IMR-90 (cell line): ENCODE measurements at regions not wholly inside any gene's neighbourhood (a gene's known extent, or its start where the extent isn't known, plus 50 kb on each side); places are given as distances from the start of the nearest gene placed in this dataset.

Experiments
- ATAC-seq: fragments of 200-7000 bp; cut with Tn5 transposase; 2 replicates; pipeline ENCODE4 v1.9.1; 2020; ENCODE audit warnings: low read depth, mild to moderate bottlenecking, moderate library complexity
- BruUV-seq: library from RNA; stranded (reverse); fragments of 400-500 nt; replicated peaks from 2 replicates; lab custom pipeline; 2021; lab: Mats Ljungman, UMichigan
- CTCF ChIA-PET: fragments of 300-600 bp; formaldehyde crosslinking; extraction: SDS; loops from one replicate; lab custom pipeline; 2021; ENCODE audit warnings: antibody characterized with exemption; lab: Yijun Ruan, JAX
- POLR2A ChIA-PET: fragments of 300-600 bp; sonication (Branson Sonifier 250); formaldehyde crosslinking; loops from one replicate; lab custom pipeline; 2022; ENCODE audit warnings: antibody characterized with exemption; ENCODE audit not compliant: unreplicated experiment; lab: Charles Lee
- DNase-seq: peaks from one replicate; pipeline ENCODE4 v3.0.0; 2013
- H2AFZ ChIP-seq: replicated peaks from 2 replicates; pipeline ENCODE3; 2013; ENCODE audit warnings: low read length, mild to moderate bottlenecking; ENCODE audit not compliant: poor library complexity
- H2AK5ac ChIP-seq: 2 replicates; pipeline ENCODE4 v1.6.1; 2013; ENCODE audit warnings: low read depth, low read length, inconsistent platforms
- H2AK9ac ChIP-seq: replicated peaks from 2 replicates; pipeline ENCODE3; 2013; ENCODE audit warnings: mild to moderate bottlenecking, low read depth, low read length, moderate library complexity; ENCODE audit not compliant: poor library complexity
- H2BK120ac ChIP-seq: 2 replicates; pipeline ENCODE4 v1.6.1; 2013; ENCODE audit warnings: low read depth, low read length, inconsistent platforms
- H2BK15ac ChIP-seq: 3 replicates; pipeline ENCODE4 v1.6.1; 2013; ENCODE audit warnings: low read depth, low read length, inconsistent platforms
- H2BK20ac ChIP-seq: 2 replicates; pipeline ENCODE4 v1.6.1; 2013; ENCODE audit warnings: low read depth, mild to moderate bottlenecking, inconsistent platforms, low read length, moderate library complexity
- H2BK5ac ChIP-seq: 2 replicates; pipeline ENCODE4 v1.6.1; 2013; ENCODE audit warnings: mild to moderate bottlenecking, low read depth, low read length, inconsistent platforms; ENCODE audit not compliant: poor library complexity, severe bottlenecking
- H3K14ac ChIP-seq: replicated peaks from 2 replicates; pipeline ENCODE4 v1.6.1; 2013; ENCODE audit warnings: low read depth, low read length, inconsistent platforms
- H3K18ac ChIP-seq: 2 replicates; pipeline ENCODE4 v1.6.1; 2013; ENCODE audit warnings: low read depth, low read length, control low read depth
- H3K23ac ChIP-seq: 2 replicates; pipeline ENCODE4 v1.6.1; 2013; ENCODE audit warnings: low read depth, low read length, inconsistent platforms
- H3K27ac ChIP-seq: 2 replicates; pipeline ENCODE4 v1.5.1; 2013; ENCODE audit warnings: mild to moderate bottlenecking, control low read depth, low read length; ENCODE audit not compliant: insufficient read depth
- H3K27me3 ChIP-seq: 2 replicates; pipeline ENCODE4 v1.6.1; 2013; ENCODE audit warnings: low read length; ENCODE audit not compliant: control insufficient read depth, insufficient read depth
- H3K36me3 ChIP-seq: 2 replicates; pipeline ENCODE4 v1.6.1; 2013; ENCODE audit warnings: low read length, mixed read lengths; ENCODE audit not compliant: control insufficient read depth, insufficient read depth
- H3K4ac ChIP-seq: 2 replicates; pipeline ENCODE4 v1.6.1; 2013; ENCODE audit warnings: low read depth, low read length, inconsistent platforms
- H3K4me1 ChIP-seq: 2 replicates; pipeline ENCODE4 v1.6.1; 2013; ENCODE audit warnings: low read length, mixed read lengths; ENCODE audit not compliant: control insufficient read depth, insufficient read depth
- H3K4me2 ChIP-seq: 2 replicates; pipeline ENCODE4 v1.6.1; 2013; ENCODE audit warnings: low read depth, mild to moderate bottlenecking, control low read depth, low read length, moderate library complexity
- H3K4me3 ChIP-seq: 2 replicates; pipeline ENCODE4 v1.5.1; 2013; ENCODE audit warnings: low read depth, mild to moderate bottlenecking, control low read depth, low read length, moderate library complexity; ENCODE audit not compliant: insufficient read depth
- H3K56ac ChIP-seq: 2 replicates; pipeline ENCODE4 v1.6.1; 2013; ENCODE audit warnings: low read length, inconsistent platforms; ENCODE audit not compliant: insufficient read depth; ENCODE audit errors: extremely low read depth
- H3K79me1 ChIP-seq, 2 experiments: 2 replicates each; pipeline ENCODE4 v1.6.1; 2013; ENCODE audit warnings: low read length in 2 of 2, inconsistent platforms in 1 of 2, low read depth in 1 of 2
- H3K9ac ChIP-seq: 2 replicates; pipeline ENCODE4 v1.6.1; 2013; ENCODE audit warnings: low read depth, low read length, control low read depth
- H3K9me1 ChIP-seq: 2 replicates; pipeline ENCODE4 v1.6.1; 2013; ENCODE audit warnings: low read length, inconsistent platforms; ENCODE audit not compliant: insufficient read depth
- H3K9me3 ChIP-seq: 2 replicates; pipeline ENCODE4 v1.6.1; 2013; ENCODE audit warnings: low read length; ENCODE audit not compliant: control insufficient read depth, insufficient read depth
- H4K20me1 ChIP-seq: 2 replicates; pipeline ENCODE4 v1.6.1; 2013; ENCODE audit warnings: low read length, inconsistent platforms; ENCODE audit not compliant: insufficient read depth
- H4K5ac ChIP-seq: 2 replicates; pipeline ENCODE4 v1.6.1; 2013; ENCODE audit warnings: mild to moderate bottlenecking, low read depth, low read length, control low read depth
- H4K8ac ChIP-seq, 2 experiments: 2 replicates each; pipeline ENCODE4 v1.6.1; 2013; ENCODE audit warnings: low read depth in 2 of 2, low read length in 2 of 2, control low read depth in 1 of 2, inconsistent platforms in 1 of 2
- H4K91ac ChIP-seq: 2 replicates; pipeline ENCODE4 v1.6.1; 2013; ENCODE audit warnings: low read depth, low read length, inconsistent platforms; ENCODE audit not compliant: insufficient read depth
- MAZ ChIP-seq: IDR thresholded peaks from 2 replicates; pipeline ENCODE4 v1.6.1; 2012; ENCODE audit warnings: low read depth, mild to moderate bottlenecking, low read length, improper control_type of control experiment, moderate library complexity, borderline replicate concordance
- WGBS, 2 experiments: methylation state at CpG; one replicate each; pipeline versions ENCODE4 v1.1.5 to v1.1.7; 2013; ENCODE audit warnings: missing lambda C conversion rate in 2 of 2; ENCODE audit not compliant: insufficient read length in 1 of 2; ENCODE audit errors: extremely low coverage in 2 of 2; 5-methylcytosine and 5-hydroxymethylcytosine counted together
- dilution Hi-C: fragments of 300-500 bp; cut with HindIII; formaldehyde crosslinking; loops from one replicate; pipeline ENCODE4 v1.14.3; 2018; ENCODE audit warnings: low sequenced_read_pairs; ENCODE audit not compliant: unreplicated experiment
- in situ Hi-C: fragments of 300-500 bp; cut with MboI; formaldehyde crosslinking; loops from 3 replicates; pipeline ENCODE4 v1.14.3; 2019; ENCODE audit warnings: low sequenced_read_pairs, inconsistent platforms, mixed read lengths
- intact Hi-C: fragments of 100-400 bp; cut with micrococcal nuclease; formaldehyde crosslinking; loops from 2 replicates; pipeline ENCODE4 v1.10.0; 2022

DNA sequence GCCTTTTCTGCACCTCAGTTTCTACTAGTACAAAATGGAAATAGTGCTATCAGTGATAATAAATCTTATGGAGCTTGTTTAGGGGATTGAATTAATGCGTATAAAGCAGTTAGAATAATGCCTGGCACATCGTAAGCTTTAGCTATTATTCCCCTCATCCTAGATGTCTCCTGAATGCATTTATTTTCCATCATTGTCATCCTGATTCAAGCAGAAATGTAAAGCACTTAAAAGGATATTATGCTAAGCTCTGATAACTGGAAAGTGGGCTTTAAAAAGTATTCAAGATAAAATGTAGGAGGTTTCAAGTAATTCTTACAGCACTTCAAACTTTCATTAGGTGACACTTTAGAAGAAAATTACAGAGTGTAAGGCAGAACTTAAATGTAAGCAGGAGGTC, 178.7 kb downstream of the RBM46 start:
- no CpG with 5 or more reads among the region's 2 CpGs for WGBS, 2 experiments
- Histone ChIP-seq H3K36me3 (no peaks in the 10 kb centered on the region), H3K27me3 (no peaks in the 10 kb centered on the region), H4K8ac (no peak overlapping the region), H3K4me1 (no peaks in the 10 kb centered on the region), H3K79me1 (no peaks in the 10 kb centered on the region), H2AK9ac (no peak overlapping the region), H3K9ac (no peak overlapping the region), H3K18ac (no peak overlapping the region), H2BK5ac (no peak overlapping the region), H3K14ac (no peak overlapping the region), H3K9me1 (no peaks in the 10 kb centered on the region), H3K56ac (no peak overlapping the region), H2AFZ (no peak overlapping the region), H2BK15ac (no peak overlapping the region), H2AK5ac (no peak overlapping the region), H3K4me3 (no peak overlapping the region), H2BK20ac (no peak overlapping the region), H3K9me3 (no peaks in the 10 kb centered on the region), H3K4ac (no peak overlapping the region), H3K4me2 (no peak overlapping the region), H3K23ac (no peak overlapping the region), H2BK120ac (no peak overlapping the region), H3K27ac (no peak overlapping the region), H4K5ac (no peak overlapping the region), H4K20me1 (no peaks in the 10 kb centered on the region), H4K91ac (no peak overlapping the region)
- no peak for TF ChIP-seq MAZ
- no TSS peak for BruUV-seq
- ChIA-PET POLR2A (no interaction called here), CTCF (no interaction called here)
- in situ Hi-C loops: no loop called here
- DNase-seq (no peak), ATAC-seq (no peak)
- intact Hi-C loops: loop anchor here (10.0 kb wide), 1 partner anchor 165 kb away; no protein-coding TSS in a partner anchor
- dilution Hi-C loops: no loop called here
